AG04450 (cell line): ENCODE measurements at regions not wholly inside any gene's neighbourhood (a gene's known extent, or its start where the extent isn't known, plus 50 kb on each side); places are given as distances from the start of the nearest gene placed in this dataset.
"Not testable (repeated sequence)": the region's sequence is repeated elsewhere in the genome, so short reads cannot be mapped to it uniquely, and the experiment has no call there.

Experiments used
- CTCF ChIA-PET: fragments of 300-600, 350-600 bp; formaldehyde crosslinking; extraction: SDS; loops from one replicate; lab custom pipeline; 2022; ENCODE audit warnings: antibody characterized with exemption, inconsistent platforms; lab: Charles Lee
- POLR2A ChIA-PET: fragments of 350-600 bp; formaldehyde crosslinking; extraction: SDS; loops from one replicate; lab custom pipeline; 2021; ENCODE audit warnings: antibody characterized with exemption, inconsistent platforms; lab: Yijun Ruan, JAX
- DNase-seq: peaks from one replicate; pipeline ENCODE4 v3.0.0-alpha.2; 2011; ENCODE audit warnings: low read depth, low spot score
- H3K27ac ChIP-seq: one replicate; pipeline ENCODE4 v1.5.1; 2012; ENCODE audit warnings: low read depth, low read length, control low read depth
- H3K27me3 ChIP-seq: one replicate; pipeline ENCODE4 v1.6.0; 2012; ENCODE audit warnings: low read length; ENCODE audit not compliant: control insufficient read depth, insufficient read depth
- H3K4me3 ChIP-seq: 2 replicates; pipeline ENCODE4 v1.5.1; 2011; ENCODE audit warnings: mild to moderate bottlenecking, low read depth, low read length, control low read depth
- H3K9me3 ChIP-seq: 2 replicates; pipeline ENCODE4 v1.5.1; 2012; ENCODE audit warnings: low read length; ENCODE audit not compliant: control insufficient read depth, insufficient read depth
- CTCF ChIP-seq: IDR thresholded peaks from 2 replicates; pipeline ENCODE4 v1.5.1; 2011; ENCODE audit warnings: low read depth, low read length, control low read depth, inconsistent platforms

GRCh38 chr3:10653866-10654611, 148.7 kb upstream of the ATP2B2 start:
- Histone ChIP-seq H3K4me3 (no peak overlapping the region), H3K27me3 (peaks cover 7% of the 10 kb centered on the region), H3K27ac (no peak overlapping the region), H3K9me3 (no peaks in the 10 kb centered on the region)
- ChIA-PET POLR2A (no interaction called here), CTCF (no interaction called here)
- DNase-seq: no peak
- TF ChIP-seq CTCF: no peak

GRCh38 chr3:10655105-10655504, 149.7 kb upstream of the ATP2B2 start:
- no peak overlapping the region for H3K4me3 ChIP-seq
- CTCF ChIA-PET: no interaction called here
- H3K27ac ChIP-seq: no peak overlapping the region
- no peak for TF ChIP-seq CTCF
- no peak for DNase-seq
- POLR2A ChIA-PET: no interaction called here
- no peaks in the 10 kb centered on the region for H3K9me3 ChIP-seq
- peaks cover 7% of the 10 kb centered on the region for H3K27me3 ChIP-seq

- CTCF ChIA-PET: not testable (repeated sequence)
Measured at GRCh38 chr3:10657339-10657738, 152.0 kb upstream of the ATP2B2 start.

GRCh38 chr3:10665592-10665991, 150.4 kb upstream of the SLC6A11 start:
- Histone ChIP-seq H3K27me3 (peaks cover 8% of the 10 kb centered on the region), H3K9me3 (no peaks in the 10 kb centered on the region), H3K4me3 (no peak overlapping the region), H3K27ac (no peak overlapping the region)
- ChIA-PET POLR2A (no interaction called here), CTCF (no interaction called here)
- no peak for TF ChIP-seq CTCF
- DNase-seq: no peak

More at GRCh38 chr3:10657339-10657738, 152.0 kb upstream of the ATP2B2 start:
- H3K9me3 ChIP-seq, H3K27ac ChIP-seq, H3K4me3 ChIP-seq, H3K27me3 ChIP-seq, DNase-seq, POLR2A ChIA-PET: not testable (repeated sequence)

- DNase-seq: no peak
- no peaks in the 10 kb centered on the region for H3K9me3 ChIP-seq
- H3K4me3 ChIP-seq: no peak overlapping the region
- CTCF ChIA-PET: no interaction called here
- H3K27me3 ChIP-seq: peaks cover 8% of the 10 kb centered on the region
- no peak for TF ChIP-seq CTCF
- H3K27ac ChIP-seq: no peak overlapping the region
- POLR2A ChIA-PET: no interaction called here
Measured at GRCh38 chr3:10666621-10667020, 149.4 kb upstream of the SLC6A11 start.
